ENCODE measurements at regions not wholly inside any gene's neighbourhood (a gene's known extent, or its start where the extent isn't known, plus 50 kb on each side); places are given as distances from the start of the nearest gene placed in this dataset.

DNA sequence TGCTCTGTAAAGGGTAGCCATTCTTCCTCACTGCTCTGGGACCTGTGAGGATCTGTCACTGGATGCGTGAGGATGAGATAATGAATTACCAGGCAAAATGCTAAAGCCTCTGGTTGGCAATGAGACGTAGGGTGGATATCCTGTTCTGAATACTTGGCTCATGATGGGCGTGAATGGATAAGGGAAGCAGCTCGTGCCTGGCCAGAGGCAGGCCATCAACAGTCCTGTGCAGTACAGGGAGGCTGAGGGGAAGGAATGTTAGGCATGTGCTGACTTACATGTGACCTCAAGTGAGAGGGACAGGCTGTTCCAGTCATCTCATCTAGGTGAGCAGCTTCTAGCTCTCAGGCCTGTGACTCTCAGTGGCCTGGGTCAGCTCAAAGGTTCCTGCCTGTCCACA is 172.8 kb downstream of the CARTPT start:
- no peak overlapping the region for H2AK5ac ChIP-seq (ENCODE audit: low read depth, low read length)
- H2BK120ac ChIP-seq (ENCODE audit: low read depth, low read length), result no peak overlapping the region; the same call in 1 of the 2 replicates
- no peaks in the 10 kb centered on the region for H4K20me1 ChIP-seq (ENCODE audit: insufficient read depth, low read length)
- no TSS peak for BruUV-seq (replicated peaks)
- no peak overlapping the region for H4K91ac ChIP-seq (ENCODE audit: insufficient read depth, low read depth, low read length)
- peak overlapping the region; percentile 76 for H2AFZ ChIP-seq (replicated peaks; ENCODE audit: low read length, poor library complexity)
- no peak overlapping the region for H2BK5ac ChIP-seq (ENCODE audit: low read depth, low read length, poor library complexity, severe bottlenecking)
- intact Hi-C loops (cut with micrococcal nuclease), result no loop called here
- ChIA-PET CTCF (no interaction called here), POLR2A (ENCODE audit: unreplicated experiment) (no interaction called here)
- no peak overlapping the region for H3K56ac ChIP-seq (ENCODE audit: extremely low read depth, insufficient read depth, low read length)
- no peak overlapping the region for H3K9ac ChIP-seq (ENCODE audit: low read depth, low read length)
- H3K4ac ChIP-seq (ENCODE audit: low read depth, low read length), result no peak overlapping the region
- no peaks in the 10 kb centered on the region for H3K36me3 ChIP-seq (ENCODE audit: control insufficient read depth, insufficient read depth, low read length)
- no peak overlapping the region for H4K5ac ChIP-seq (ENCODE audit: low read depth, low read length)
- H4K8ac ChIP-seq (ENCODE audit: low read depth in 2 of 2, low read length in 2 of 2), result no peak overlapping the region
- H3K9me3 ChIP-seq (ENCODE audit: control insufficient read depth, insufficient read depth, low read length), result no peaks in the 10 kb centered on the region
- no peak overlapping the region for H3K23ac ChIP-seq (ENCODE audit: low read depth, low read length)
- dilution Hi-C loops (cut with HindIII; ENCODE audit: low sequenced_read_pairs, unreplicated experiment), result no loop called here
- no peak overlapping the region for H3K4me3 ChIP-seq (ENCODE audit: insufficient read depth, low read depth, low read length)
- DNase-seq (peak; percentile 22), ATAC-seq (ENCODE audit: low read depth) (peak; percentile 62)
- no peaks in the 10 kb centered on the region for H3K79me1 ChIP-seq (ENCODE audit: low read depth in 1 of 2, low read length in 2 of 2)
- no peak overlapping the region for H3K4me2 ChIP-seq (ENCODE audit: low read depth, low read length)
- WGBS, 2 experiments (ENCODE audit: extremely low coverage in 2 of 2, insufficient read length in 1 of 2), result no CpG with 5 or more reads among the region's 4 CpGs
- H2BK15ac ChIP-seq (ENCODE audit: low read depth, low read length), result no peak overlapping the region
- 0 out of 2 replicates have a peak overlapping the region, but pooled peaks have one; percentile 8 for H3K14ac ChIP-seq (replicated peaks; ENCODE audit: low read depth, low read length)
- H3K27ac ChIP-seq (ENCODE audit: insufficient read depth, low read length), result no peak overlapping the region
- peaks cover 28% of the 10 kb centered on the region for H3K27me3 ChIP-seq (ENCODE audit: control insufficient read depth, insufficient read depth, low read length)
- TF ChIP-seq BHLHE40 (IDR thresholded peaks at IDR 0.05; ENCODE audit: low read depth, low read length), result peak; percentile 71; the same call in 1 of the 2 replicates
- TF ChIP-seq RAD21 (IDR thresholded peaks at IDR 0.05; ENCODE audit: low read length), result no peak
- no peak for TF ChIP-seq FOS (IDR thresholded peaks at IDR 0.05; ENCODE audit: low read depth, low read length)
- no peak overlapping the region for H2AK9ac ChIP-seq (replicated peaks; ENCODE audit: low read depth, low read length, poor library complexity)
- H3K4me1 ChIP-seq (ENCODE audit: control insufficient read depth, insufficient read depth, low read length), result peaks cover 8% of the 10 kb centered on the region
- 0 out of 2 replicates have a peak, but pooled peaks cover 2% of the 10 kb centered on the region for H3K9me1 ChIP-seq (ENCODE audit: insufficient read depth, low read length)
- H3K18ac ChIP-seq (ENCODE audit: low read depth, low read length), result no peak overlapping the region; the same call in 1 of the 2 replicates
- H2BK20ac ChIP-seq (ENCODE audit: low read depth, low read length), result peak overlapping the region; percentile 35; the same call in 1 of the 2 replicates
- in situ Hi-C loops (cut with MboI; ENCODE audit: low sequenced_read_pairs), result no loop called here

Data from IMR-90 (cell line).